SK-N-MC (cell line): ENCODE measurements at regions not wholly inside any gene's neighbourhood (a gene's known extent, or its start where the extent isn't known, plus 50 kb on each side); places are given as distances from the start of the nearest gene placed in this dataset.
"Not testable (repeated sequence)": the region's sequence is repeated elsewhere in the genome, so short reads cannot be mapped to it uniquely, and the experiment has no call there.

Experiments used
- DNase-seq: peaks from one replicate; pipeline ENCODE4 v3.0.0-alpha.2; 2011; ENCODE audit warnings: low read depth, low spot score
- H3K27ac ChIP-seq: fragments of 200-600 bp; sonication (generic); 2 replicates; pipeline ENCODE4 v1.5.1; 2016; ENCODE audit warnings: mixed run types
- H3K36me3 ChIP-seq: fragments of 200-600 bp; sonication (generic); 2 replicates; pipeline ENCODE4 v1.6.1; 2017; ENCODE audit warnings: antibody characterized with exemption, low read length, mixed read lengths; ENCODE audit not compliant: insufficient read depth
- H3K4me3 ChIP-seq: fragments of 200-600 bp; sonication (generic); 2 replicates; pipeline ENCODE4 v1.5.1; 2016
- H3K9ac ChIP-seq: fragments of 200-600 bp; sonication (generic); 2 replicates; pipeline ENCODE4 v1.8.0; 2017; ENCODE audit warnings: mixed run types, mixed read lengths; ENCODE audit not compliant: insufficient read length
- H3K9me3 ChIP-seq: fragments of 200-600 bp; sonication (generic); 2 replicates; pipeline ENCODE4 v1.6.1; 2017; ENCODE audit warnings: low read depth, mild to moderate bottlenecking, antibody characterized with exemption, low read length, moderate library complexity, mixed read lengths
- EZH2 ChIP-seq: fragments of 200-600 bp; sonication (generic); IDR thresholded peaks from one replicate; pipeline ENCODE4 v1.6.1; 2017; ENCODE audit warnings: antibody characterized with exemption
- FOXP2 ChIP-seq: optimal IDR thresholded peaks from 2 replicates; pipeline ENCODE3; 2011; ENCODE audit warnings: mild to moderate bottlenecking, moderate library complexity; ENCODE audit not compliant: insufficient read depth; ENCODE audit errors: extremely low read length, control extremely low read depth
- POLR2AphosphoS5 ChIP-seq: IDR thresholded peaks from 2 replicates; pipeline ENCODE4 v1.6.1; 2012; ENCODE audit warnings: mild to moderate bottlenecking, low read depth, low read length, borderline replicate concordance

DNA sequence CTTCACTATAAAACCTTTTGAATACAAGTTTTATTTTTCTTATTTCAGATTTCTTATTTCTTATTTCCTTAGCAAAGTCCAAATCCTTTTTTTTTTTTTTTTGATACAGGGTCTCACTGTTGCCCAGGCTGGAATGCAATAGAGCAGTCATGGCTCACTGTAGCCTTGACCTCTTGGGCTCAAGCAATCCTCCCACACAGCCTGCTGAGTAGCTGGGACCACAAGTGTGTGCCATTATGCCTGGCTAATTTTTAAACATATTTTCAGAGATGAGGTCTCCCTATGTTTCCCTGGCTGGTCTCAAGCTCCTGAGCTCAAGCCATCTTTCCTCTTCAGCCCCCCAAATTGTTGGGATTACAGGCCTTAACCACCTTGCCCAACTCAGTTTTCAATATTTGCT is 334.3 kb downstream of the DLEU7 start:
- H3K9me3 ChIP-seq = no peaks in the 10 kb centered on the region
- H3K27ac ChIP-seq = no peak overlapping the region
- no peak overlapping the region for H3K9ac ChIP-seq
- TF ChIP-seq POLR2AphosphoS5 = no peak
- no peak for TF ChIP-seq EZH2
- TF ChIP-seq FOXP2 = no peak
- no peak for DNase-seq
- no peaks in the 10 kb centered on the region for H3K36me3 ChIP-seq
- H3K4me3 ChIP-seq = no peak overlapping the region

DNA sequence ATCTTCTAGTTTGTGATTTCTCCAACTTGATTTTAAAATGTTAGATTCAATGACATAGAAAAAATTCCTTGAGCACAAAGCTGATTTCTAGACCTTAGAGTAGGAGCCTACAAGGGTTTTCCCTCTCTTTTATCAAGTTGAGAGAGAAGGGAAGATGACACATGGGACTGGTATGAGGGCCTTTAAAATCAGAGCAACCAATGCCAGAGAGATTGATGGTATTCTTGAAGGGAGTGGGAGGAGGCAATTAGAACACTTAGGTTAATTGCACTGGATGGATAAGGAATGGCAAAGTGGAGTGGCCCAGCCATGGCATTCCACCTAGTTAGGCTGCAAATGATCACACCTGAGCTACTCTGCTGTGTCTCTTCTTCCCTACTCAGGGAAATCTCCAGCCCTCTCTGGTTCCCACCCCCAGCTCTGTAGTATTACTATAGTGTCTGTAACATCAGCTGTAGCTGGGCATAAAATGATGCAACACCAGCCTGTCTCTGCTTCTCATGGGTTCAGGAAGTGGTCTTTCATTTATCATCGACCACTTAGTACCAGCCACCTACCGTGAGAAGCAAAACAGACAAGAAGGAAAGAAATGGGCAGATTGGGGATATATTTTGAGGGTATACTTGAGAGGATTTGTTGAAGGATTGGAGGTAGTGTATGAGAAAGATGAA is 333.6 kb downstream of the DLEU7 start:
- no peaks in the 10 kb centered on the region for H3K36me3 ChIP-seq
- DNase-seq = no peak
- H3K9me3 ChIP-seq = no peaks in the 10 kb centered on the region
- no peak overlapping the region for H3K9ac ChIP-seq
- TF ChIP-seq POLR2AphosphoS5 = no peak
- TF ChIP-seq EZH2 = no peak
- TF ChIP-seq FOXP2 = no peak
- H3K27ac ChIP-seq = no peak overlapping the region
- H3K4me3 ChIP-seq = no peak overlapping the region

DNA sequence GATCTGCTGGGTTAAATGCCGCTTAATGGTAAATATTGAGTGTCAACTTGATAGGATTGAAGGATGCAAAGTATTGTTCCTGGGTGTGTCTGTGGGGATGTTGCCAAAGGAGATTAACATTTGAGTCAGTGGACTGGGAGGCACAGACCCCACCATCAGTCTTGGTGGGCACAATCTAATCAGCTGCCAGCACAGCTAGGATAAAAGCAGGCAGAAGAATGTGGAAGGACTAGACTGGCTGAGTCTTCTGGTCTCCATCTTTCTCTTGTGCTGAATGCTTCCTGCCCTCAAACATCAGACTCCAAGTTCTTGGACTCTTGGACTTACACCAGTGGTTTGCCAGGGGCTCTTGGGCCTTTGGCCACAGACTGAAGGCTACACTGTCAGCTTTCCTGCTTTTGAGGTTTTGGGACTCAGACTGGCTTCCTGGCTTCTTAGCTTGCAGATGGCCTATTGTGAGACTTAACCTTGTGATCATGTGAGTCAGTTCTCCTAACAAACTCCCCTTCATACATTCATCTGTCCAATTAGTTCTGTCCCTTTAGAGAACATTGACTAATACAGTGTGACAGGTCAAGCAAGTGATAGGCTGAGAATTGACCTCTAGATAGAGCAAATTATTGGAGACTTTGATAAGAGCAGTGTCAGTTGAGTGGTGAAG is 332.5 kb downstream of the DLEU7 start:
- not testable (repeated sequence) for DNase-seq, H3K4me3 ChIP-seq, H3K9me3 ChIP-seq, H3K36me3 ChIP-seq, H3K9ac ChIP-seq, H3K27ac ChIP-seq

DNA sequence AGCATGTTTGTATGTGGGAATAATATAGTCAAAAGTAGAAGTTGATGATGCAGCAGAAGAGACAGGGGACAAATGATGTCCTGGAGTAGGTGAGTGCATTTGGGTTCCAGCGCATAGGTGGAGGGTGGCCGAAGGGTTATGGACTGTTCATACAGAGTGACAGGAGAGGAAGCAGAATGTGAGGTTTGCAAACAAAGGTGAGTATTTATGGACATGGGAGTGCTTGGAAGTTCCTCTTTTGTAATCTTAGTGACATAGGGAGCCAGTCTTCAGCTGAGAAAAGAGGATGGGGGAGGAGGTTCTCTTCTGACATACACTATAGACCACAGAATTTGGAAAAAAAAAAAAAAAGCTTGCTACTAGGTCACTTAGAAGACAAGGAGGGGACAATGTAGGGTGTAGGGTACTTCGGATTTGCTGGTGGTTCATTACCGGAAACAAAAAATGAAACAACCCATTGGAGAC is 331.6 kb downstream of the DLEU7 start:
- no peak overlapping the region for H3K4me3 ChIP-seq
- no peak for DNase-seq
- H3K36me3 ChIP-seq = no peaks in the 10 kb centered on the region
- no peaks in the 10 kb centered on the region for H3K9me3 ChIP-seq
- no peak overlapping the region for H3K27ac ChIP-seq
- TF ChIP-seq POLR2AphosphoS5 = no peak
- TF ChIP-seq EZH2 = no peak
- TF ChIP-seq FOXP2 = no peak
- H3K9ac ChIP-seq = no peak overlapping the region

DNA sequence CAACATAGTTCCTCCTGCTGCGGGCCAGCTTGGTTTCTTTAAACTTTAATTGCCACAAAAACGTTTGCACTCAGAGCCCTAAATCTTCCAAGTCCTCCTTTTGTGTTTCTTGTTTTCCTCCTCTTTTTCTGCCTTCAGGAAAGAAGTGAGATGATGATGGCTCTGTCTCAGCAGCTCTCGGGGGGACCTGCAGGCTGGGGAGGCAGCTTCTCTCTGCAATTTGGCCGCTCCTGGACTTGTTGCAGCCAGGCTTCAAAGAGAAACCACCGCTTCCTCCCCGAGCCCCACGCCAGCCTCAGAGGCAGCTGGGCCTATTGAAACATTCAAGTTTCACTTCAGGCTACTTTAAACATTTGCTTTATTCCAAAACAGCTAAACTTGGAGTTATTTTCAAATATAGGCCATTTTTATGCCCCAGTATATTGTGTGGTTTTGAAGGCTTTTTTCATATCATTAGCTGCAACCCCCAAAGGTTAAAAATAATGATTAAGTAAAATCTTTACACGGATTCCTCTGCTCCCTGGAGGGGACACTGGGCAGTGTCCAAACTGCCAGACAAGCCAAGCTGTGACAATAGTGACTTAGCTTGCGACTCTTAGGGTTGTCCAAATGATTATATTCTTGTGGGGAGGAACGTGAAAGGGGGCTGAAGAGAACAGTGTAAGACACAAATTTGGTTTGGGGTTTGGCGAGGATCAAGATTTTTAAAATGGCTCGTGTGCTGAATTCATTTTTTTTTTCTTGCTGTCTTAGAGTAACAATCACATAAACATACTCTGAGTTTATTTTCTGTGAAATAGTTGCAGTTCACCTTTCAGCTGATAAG is 330.8 kb downstream of the DLEU7 start:
- TF ChIP-seq EZH2 = no peak
- TF ChIP-seq POLR2AphosphoS5 = no peak
- TF ChIP-seq FOXP2 = no peak
- H3K4me3 ChIP-seq = no peak overlapping the region
- no peaks in the 10 kb centered on the region for H3K9me3 ChIP-seq
- H3K27ac ChIP-seq = no peak overlapping the region
- no peaks in the 10 kb centered on the region for H3K36me3 ChIP-seq
- H3K9ac ChIP-seq = peak overlapping the region; percentile 18
- DNase-seq = no peak

DNA sequence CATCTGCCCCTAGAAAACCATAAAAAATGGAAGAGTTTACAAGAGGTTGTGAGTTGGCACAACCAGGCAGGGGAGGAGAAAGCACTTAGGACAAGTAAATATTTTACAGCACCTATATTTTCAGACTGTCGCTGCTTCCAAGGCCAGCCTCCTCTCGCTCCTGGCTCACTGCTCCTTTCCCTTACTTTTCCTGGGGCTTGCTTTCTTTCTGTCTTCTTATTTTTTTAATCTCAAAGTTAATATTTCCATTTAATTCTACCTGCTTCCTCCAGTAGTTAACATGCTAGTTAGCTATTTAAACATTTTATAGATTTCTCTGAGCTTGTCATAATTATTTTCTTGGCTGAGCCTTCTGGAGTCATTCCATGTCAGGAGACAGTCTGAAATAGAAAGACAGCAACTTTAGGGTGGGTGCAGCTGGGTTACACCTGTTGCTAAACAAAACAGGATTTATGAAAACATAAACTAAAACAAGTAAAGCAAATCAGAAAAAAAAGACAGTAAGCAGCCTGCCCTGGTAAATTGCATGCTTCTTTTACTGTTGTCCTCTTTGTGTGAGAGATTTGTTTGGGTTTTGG is 330.1 kb downstream of the DLEU7 start:
- Histone ChIP-seq H3K36me3 (no peaks in the 10 kb centered on the region), H3K9me3 (no peaks in the 10 kb centered on the region), H3K9ac (no peak overlapping the region), H3K4me3 (no peak overlapping the region), H3K27ac (no peak overlapping the region)
- TF ChIP-seq POLR2AphosphoS5 (no peak), EZH2 (no peak), FOXP2 (no peak)
- no peak for DNase-seq

DNA sequence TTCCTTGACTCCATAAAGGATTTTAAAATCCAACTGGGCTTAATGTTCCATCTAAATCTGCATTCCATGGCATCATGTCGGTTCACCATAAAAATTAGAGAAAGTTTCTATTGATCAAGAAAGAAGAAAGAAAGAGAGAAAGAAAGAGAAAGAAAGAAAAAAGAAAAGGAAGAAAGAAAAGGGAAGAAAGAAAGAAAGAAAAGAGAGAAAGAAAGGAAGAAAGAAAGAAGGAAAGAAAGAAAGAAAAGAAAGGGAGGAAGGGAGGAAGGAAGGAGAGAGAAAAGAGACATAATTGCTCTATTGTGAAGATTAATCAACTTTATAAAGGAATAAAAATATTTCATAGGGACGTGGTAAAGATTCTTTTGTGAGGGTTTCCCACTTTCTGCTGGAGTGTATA is 329.2 kb downstream of the DLEU7 start:
- no peak for TF ChIP-seq POLR2AphosphoS5
- TF ChIP-seq EZH2 = no peak
- TF ChIP-seq FOXP2 = no peak
- Histone ChIP-seq H3K27ac (no peak overlapping the region), H3K36me3 (no peaks in the 10 kb centered on the region), H3K9me3 (no peaks in the 10 kb centered on the region), H3K9ac (no peak overlapping the region), H3K4me3 (no peak overlapping the region)
- DNase-seq = no peak

DNA sequence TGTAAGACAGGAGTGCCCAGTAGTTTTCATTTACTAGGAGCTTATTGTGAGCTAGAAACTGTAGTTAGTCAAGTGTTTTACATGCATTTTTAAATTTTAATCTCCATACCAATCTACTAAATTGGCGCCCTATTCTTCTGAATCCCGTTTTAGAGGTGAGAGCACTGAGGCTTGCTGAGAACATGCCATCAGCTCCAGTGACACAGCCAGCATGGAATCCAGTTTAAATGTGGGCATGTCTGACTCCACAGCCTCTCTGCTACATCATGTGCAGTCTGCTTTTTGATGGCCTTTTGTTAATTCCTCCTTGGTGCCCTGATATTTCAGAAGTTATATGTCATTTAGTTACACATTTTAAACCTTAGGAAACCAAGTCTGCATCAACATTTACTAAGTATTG is 325.4 kb downstream of the DLEU7 start:
- TF ChIP-seq POLR2AphosphoS5 (no peak), FOXP2 (no peak), EZH2 (no peak)
- H3K9ac ChIP-seq = no peak overlapping the region
- H3K36me3 ChIP-seq = no peaks in the 10 kb centered on the region
- H3K4me3 ChIP-seq = no peak overlapping the region
- H3K9me3 ChIP-seq = no peaks in the 10 kb centered on the region
- no peak overlapping the region for H3K27ac ChIP-seq
- DNase-seq = no peak
